Heart right ventricle (tissue), 16 donors: ENCODE measurements at regions not wholly inside any gene's neighbourhood (a gene's known extent, or its start where the extent isn't known, plus 50 kb on each side); places are given as distances from the start of the nearest gene placed in this dataset.

Experiments used
- ATAC-seq, 8 donors: fragments of 200-7000 bp; cut with Tn5 transposase; one replicate each; pipeline ENCODE4 v1.9.1; 2020; ENCODE audit warnings: mild to moderate bottlenecking in 8 of 8, moderate library complexity in 8 of 8, moderate number of reproducible peaks in 1 of 8
- DNase-seq, 2 donors: peaks; one replicate each; pipeline ENCODE4 v3.0.0-alpha.2; 2020
- H3K27ac ChIP-seq, 10 donors: fragments of 200-600 bp; sonication (generic) in 2 of 10; one replicate each; pipeline versions ENCODE4 v1.5.0 to v1.8.0; 2020 to 2022; ENCODE audit warnings: mild to moderate bottlenecking in 3 of 10
- H3K27me3 ChIP-seq, 7 donors: fragments of 200-600 bp; one replicate each; pipeline ENCODE4 v1.8.0; 2021 to 2022; ENCODE audit warnings: mild to moderate bottlenecking in 2 of 7
- H3K36me3 ChIP-seq, 9 donors: fragments of 200-600 bp; sonication (generic) in 1 of 9; one replicate each; pipeline versions ENCODE4 v1.5.0 to v1.8.0; 2020 to 2022; ENCODE audit warnings: mild to moderate bottlenecking in 2 of 9
- H3K4me1 ChIP-seq, 9 donors: fragments of 200-600 bp; sonication (generic) in 1 of 9; one replicate each; pipeline versions ENCODE4 v1.5.0 to v1.8.0; 2020 to 2022; ENCODE audit warnings: mild to moderate bottlenecking in 4 of 9
- H3K4me3 ChIP-seq, 10 donors: fragments of 200-600 bp; sonication (generic) in 2 of 10; one replicate each; pipeline versions ENCODE4 v1.5.0 to v1.8.0; 2020 to 2022; ENCODE audit warnings: mild to moderate bottlenecking in 7 of 10, moderate library complexity in 2 of 10
- H3K9me3 ChIP-seq, 11 donors: fragments of 200-600 bp in 10 of 11; sonication (generic) in 2 of 11; one replicate each; pipeline versions ENCODE4 v1.5.0 to v1.8.0; 2013 to 2022; ENCODE audit warnings: mild to moderate bottlenecking in 2 of 11, control low read depth in 1 of 11, moderate library complexity in 1 of 11
- CTCF ChIP-seq, 9 donors: fragments of 200-600 bp; sonication (generic) in 2 of 9; IDR thresholded peaks; one replicate each; pipeline versions ENCODE4 v1.5.0 to v1.8.0; 2021 to 2022; ENCODE audit warnings: antibody characterized with exemption in 9 of 9, mild to moderate bottlenecking in 5 of 9, moderate library complexity in 1 of 9
- WGBS, 2 donors: extraction: QIAGEN DNeasy Blood & Tissue Kit; methylation state at CpG; one replicate each; pipeline ENCODE4 v1.1.7; 2013; ENCODE audit warnings: inconsistent platforms in 1 of 2; 5-methylcytosine and 5-hydroxymethylcytosine counted together
- intact Hi-C, 10 donors: fragments of 100-400 bp; cut with DNase I; formaldehyde crosslinking; loops; one replicate each; pipeline versions ENCODE4 v1.11.1 to v1.14.2; 2022
- donor health status: Arrhythmogenic right ventricular cardiomyopathy.
- donor health status: ischemic (EF 13 %, LVEDD 7.1; RV severe dilation, severe dysfunction).
- donor health status: healthy with polysubstance abuse.
- donor health status: DM: no; HTN: yes; CAD: no.
- donor health status: DM: no; HTN: no; CAD: no.
- donor health status: ischemic (EF 25% LVEDD 6.9; RV normal size, moderate dysfunction).
- donor health status: ischemic (EF 25% LVEDD 5.7; RV mildly dilated, moderate dysfunction).
- donor health status: healthy.
- donor health status: DM: yes; HTN: yes; CAD: no.
- donor health status: Ischemic cardiomyopathy.
- donor health status: ischemic (EF 35%, LVEDD 5.7; RV mildly dilated, moderate dysfunction).
- donor health status: nonischemic (EF 11% LVEDD 7.7; RV severe dilation, severe dysfunction).
- donor health status: DM: yes; HTN: yes; CAD: no.
- donor health status: PGD.
- donor health status: ischemic (EF 29% LVEDD 5.4; RV normal size, mild dysfunction).
- donor health status: nonischemic (EF 23%, LVEDD 6.1; RV moderate dilation, normal function).

GRCh38 chr12:38110026-38110699 lies 206.4 kb upstream of the ALG10B start:
- H3K4me3 ChIP-seq = no peak overlapping the region
- WGBS, 2 donors = 74 to 78% methylated on average over 2 of the region's 2 CpGs
- no peaks in the 10 kb centered on the region for H3K9me3 ChIP-seq
- H3K27ac ChIP-seq = no peak overlapping the region
- no peaks in the 10 kb centered on the region for H3K36me3 ChIP-seq
- DNase-seq (no peak), ATAC-seq (no peak)
- no peaks in the 10 kb centered on the region for H3K4me1 ChIP-seq
- intact Hi-C loops = no loop called here
- no peaks in the 10 kb centered on the region for H3K27me3 ChIP-seq
- TF ChIP-seq CTCF (IDR thresholded peaks at IDR 0.05) = no peak

DNA sequence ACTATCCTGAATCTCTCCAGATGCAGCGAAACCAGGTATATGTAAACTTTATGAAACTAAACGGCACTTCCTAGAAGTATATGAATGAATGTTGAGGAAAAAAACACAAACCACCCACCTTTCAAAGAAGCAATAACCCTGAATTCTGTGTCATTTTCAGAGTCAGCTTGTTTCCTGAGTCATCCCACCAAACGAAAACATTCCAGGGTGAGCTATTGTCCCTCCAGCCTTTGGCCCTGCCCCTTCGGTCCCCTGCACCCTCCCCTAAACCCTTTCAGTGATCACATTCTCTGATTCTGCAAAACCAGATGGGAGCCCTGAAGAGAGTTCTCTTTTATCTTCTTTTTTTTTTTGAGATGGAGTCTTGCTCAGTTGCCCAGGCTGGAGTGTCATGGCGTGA lies 202.6 kb upstream of the ALG10B start:
- H3K27ac ChIP-seq = no peak overlapping the region
- 52 to 63% methylated on average over 5 of the region's 5 CpGs for WGBS, 2 donors
- peaks cover 0 to 3% (median 0%) of the 10 kb centered on the region in 11 donors for H3K9me3 ChIP-seq
- TF ChIP-seq CTCF (IDR thresholded peaks at IDR 0.05) = no peak
- H3K36me3 ChIP-seq = no peaks in the 10 kb centered on the region
- no peak for ATAC-seq
- no peak overlapping the region for H3K4me3 ChIP-seq
- DNase-seq = no peak
- no peaks in the 10 kb centered on the region for H3K4me1 ChIP-seq
- intact Hi-C loops = no loop called here
- no peaks in the 10 kb centered on the region for H3K27me3 ChIP-seq

DNA sequence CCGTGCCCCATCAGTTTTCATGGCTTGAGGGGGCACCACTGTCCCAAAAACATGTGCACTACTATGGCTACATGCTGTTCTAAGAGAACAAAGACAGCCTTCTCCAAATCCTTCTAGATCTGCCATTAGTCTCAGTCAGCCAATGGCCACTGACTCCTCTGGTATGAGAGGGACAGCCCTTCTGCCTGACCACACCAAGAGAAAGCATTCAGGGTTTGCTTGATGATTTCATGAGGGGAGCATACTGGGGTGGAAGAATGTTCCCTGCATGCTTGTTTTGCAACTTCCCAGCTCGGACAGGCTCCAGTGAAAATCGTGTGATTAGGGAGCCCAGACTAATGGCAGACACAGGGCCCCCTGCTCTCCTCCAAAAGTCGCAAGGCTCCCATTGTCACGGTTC lies 199.6 kb upstream of the ALG10B start:
- Histone ChIP-seq H3K27ac (no peak overlapping the region), H3K27me3 (no peaks in the 10 kb centered on the region), H3K36me3 (no peaks in the 10 kb centered on the region), H3K4me1 (no peaks in the 10 kb centered on the region), H3K9me3 (peaks cover 0 to 8% (median 0%) of the 10 kb centered on the region in 11 donors), H3K4me3 (no peak overlapping the region)
- DNase-seq (no peak), ATAC-seq (no peak)
- 52 to 56% methylated on average over 5 of the region's 5 CpGs for WGBS, 2 donors
- TF ChIP-seq CTCF (IDR thresholded peaks at IDR 0.05) = no peak
- intact Hi-C loops = no loop called here

- no peak for DNase-seq
- Histone ChIP-seq H3K9me3 (peaks cover 0 to 22% (median 0%) of the 10 kb centered on the region in 11 donors), H3K27me3 (no peaks in the 10 kb centered on the region), H3K36me3 (no peaks in the 10 kb centered on the region), H3K4me1 (no peaks in the 10 kb centered on the region), H3K27ac (no peak overlapping the region), H3K4me3 (no peak overlapping the region)
- no peak for TF ChIP-seq CTCF (IDR thresholded peaks at IDR 0.05)
- ATAC-seq = no peak
- 94 to 95% methylated on average over 3 of the region's 3 CpGs for WGBS, 2 donors
- intact Hi-C loops = no loop called here
Measured at GRCh38 chr12:38118632-38119031, 197.9 kb upstream of the ALG10B start.
